Fibroblast of the aortic adventitia (primary cell): ENCODE measurements at regions not wholly inside any gene's neighbourhood (a gene's known extent, or its start where the extent isn't known, plus 50 kb on each side); places are given as distances from the start of the nearest gene placed in this dataset.
"Not testable (repeated sequence)": the region's sequence is repeated elsewhere in the genome, so short reads cannot be mapped to it uniquely, and the experiment has no call there.

Experiments used
- DNase-seq: peaks from one replicate; pipeline ENCODE4 v3.0.0-alpha.2; 2010; ENCODE audit warnings: low read depth
- H3K4me3 ChIP-seq: 2 replicates; pipeline ENCODE4 v1.5.1; 2011; ENCODE audit warnings: low read depth, mild to moderate bottlenecking, control low read depth, low read length, moderate library complexity
- TF ChIP-seq, protein P1 (sequence below): IDR thresholded peaks from 2 replicates; pipeline ENCODE4 v1.5.1; 2011; ENCODE audit warnings: mild to moderate bottlenecking, low read length, control low read depth, inconsistent platforms; ENCODE audit not compliant: insufficient read depth

- H3K4me3 ChIP-seq, result no peak overlapping the region
- DNase-seq, result peak; percentile 82
- TF ChIP-seq, protein P1, sequence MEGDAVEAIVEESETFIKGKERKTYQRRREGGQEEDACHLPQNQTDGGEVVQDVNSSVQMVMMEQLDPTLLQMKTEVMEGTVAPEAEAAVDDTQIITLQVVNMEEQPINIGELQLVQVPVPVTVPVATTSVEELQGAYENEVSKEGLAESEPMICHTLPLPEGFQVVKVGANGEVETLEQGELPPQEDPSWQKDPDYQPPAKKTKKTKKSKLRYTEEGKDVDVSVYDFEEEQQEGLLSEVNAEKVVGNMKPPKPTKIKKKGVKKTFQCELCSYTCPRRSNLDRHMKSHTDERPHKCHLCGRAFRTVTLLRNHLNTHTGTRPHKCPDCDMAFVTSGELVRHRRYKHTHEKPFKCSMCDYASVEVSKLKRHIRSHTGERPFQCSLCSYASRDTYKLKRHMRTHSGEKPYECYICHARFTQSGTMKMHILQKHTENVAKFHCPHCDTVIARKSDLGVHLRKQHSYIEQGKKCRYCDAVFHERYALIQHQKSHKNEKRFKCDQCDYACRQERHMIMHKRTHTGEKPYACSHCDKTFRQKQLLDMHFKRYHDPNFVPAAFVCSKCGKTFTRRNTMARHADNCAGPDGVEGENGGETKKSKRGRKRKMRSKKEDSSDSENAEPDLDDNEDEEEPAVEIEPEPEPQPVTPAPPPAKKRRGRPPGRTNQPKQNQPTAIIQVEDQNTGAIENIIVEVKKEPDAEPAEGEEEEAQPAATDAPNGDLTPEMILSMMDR, result no peak
Measured at GRCh38 chr10:44280226-44281014, 104.5 kb downstream of the CXCL12 start.

DNA sequence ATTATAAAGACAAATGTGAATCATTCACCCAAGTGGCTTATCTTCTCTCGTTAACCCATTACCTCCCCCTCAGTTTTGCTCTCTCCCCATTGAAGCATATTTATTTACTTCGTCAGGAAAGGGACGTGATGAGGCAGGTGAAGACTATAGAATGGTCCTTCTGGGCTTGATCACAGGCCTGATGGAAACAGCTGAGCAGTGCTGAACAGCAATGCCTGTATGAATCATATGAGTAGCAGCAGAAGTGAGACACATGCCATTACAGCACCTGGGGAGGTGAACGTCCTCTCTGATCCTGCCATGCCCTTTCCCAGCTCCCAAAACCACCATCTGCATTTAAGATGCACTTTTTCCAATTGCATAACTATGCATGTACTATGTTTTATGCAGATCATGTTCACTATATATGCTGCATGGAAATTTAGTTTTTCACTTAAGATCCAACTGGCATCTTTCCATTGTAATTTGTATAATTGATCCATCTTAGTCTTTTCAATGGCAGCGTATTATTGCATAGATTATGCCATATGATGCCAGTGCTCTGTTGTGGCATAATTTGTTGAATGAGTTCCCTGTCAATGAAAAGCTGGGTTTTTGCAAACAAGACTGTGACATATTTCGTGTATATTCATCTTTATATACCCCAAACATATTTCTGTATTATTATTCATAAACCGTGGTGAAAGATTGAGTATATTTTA, 105.3 kb downstream of the CXCL12 start:
- DNase-seq, result no peak

DNA sequence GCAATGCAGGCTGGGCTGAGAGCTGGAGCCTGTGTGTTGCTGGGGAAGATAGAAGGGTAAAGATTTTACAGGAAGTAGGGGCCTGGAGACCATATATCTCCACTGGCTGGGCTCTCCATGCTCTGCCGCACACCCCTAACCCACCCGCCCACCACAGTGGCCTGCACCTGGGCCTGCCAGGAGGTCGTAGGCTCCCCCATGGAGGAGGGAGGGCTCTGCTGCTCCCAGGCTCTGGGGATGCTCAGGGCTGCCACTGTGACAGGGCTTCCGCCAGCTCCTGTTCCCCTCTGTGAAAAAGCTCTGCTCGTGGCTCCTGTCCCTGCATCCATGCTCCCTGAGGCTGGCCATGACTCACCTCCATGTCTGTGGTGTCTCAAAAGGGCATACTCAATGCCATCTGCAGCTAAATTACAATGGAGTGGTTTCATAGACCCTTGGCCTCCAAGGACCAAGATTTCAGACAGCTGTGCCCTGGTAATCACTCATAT, 106.0 kb downstream of the CXCL12 start:
- peak; percentile 25 for DNase-seq
- H3K4me3 ChIP-seq, result no peak overlapping the region
- TF ChIP-seq, protein P1, result no peak

More for the DNA sequence above, 105.3 kb downstream of the CXCL12 start:
- H3K4me3 ChIP-seq, result no peak overlapping the region
- TF ChIP-seq, protein P1, result no peak

DNA sequence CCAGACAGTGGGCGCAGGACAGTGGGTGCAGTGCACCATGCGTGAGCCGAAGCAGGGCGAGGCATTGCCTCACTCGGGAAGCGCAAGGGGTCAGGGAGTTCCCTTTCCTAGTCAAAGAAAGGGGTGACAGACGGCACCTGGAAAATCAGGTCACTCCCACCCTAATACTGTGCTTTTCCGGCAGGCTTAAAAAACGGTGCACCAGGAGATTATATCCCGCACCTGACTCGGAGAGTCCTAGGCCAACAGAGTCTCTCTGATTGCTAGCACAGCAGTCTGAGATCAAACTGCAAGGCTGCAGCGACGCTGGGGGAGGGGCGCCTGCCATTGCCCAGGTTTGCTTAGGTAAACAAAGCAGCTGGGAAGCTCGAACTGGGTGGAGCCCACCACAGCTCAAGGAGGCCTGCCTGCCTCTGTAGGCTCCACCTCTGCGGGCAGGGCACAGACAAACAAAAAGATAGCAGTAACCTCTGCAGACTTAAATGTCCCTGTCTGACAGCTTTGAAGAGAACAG, 116.4 kb downstream of the CXCL12 start:
- not testable (repeated sequence) for DNase-seq, H3K4me3 ChIP-seq

- DNase-seq, result no peak
- TF ChIP-seq, protein P1, result no peak
Measured at GRCh38 chr10:44267007-44267406, 117.9 kb downstream of the CXCL12 start.

GRCh38 chr10:44264244-44264643, 120.7 kb downstream of the CXCL12 start:
- peak; percentile 32 for DNase-seq
- TF ChIP-seq, protein P1, result no peak
- H3K4me3 ChIP-seq, result no peak overlapping the region

More at GRCh38 chr10:44267007-44267406, 117.9 kb downstream of the CXCL12 start:
- H3K4me3 ChIP-seq, result no peak overlapping the region

GRCh38 chr10:44263771-44264170, 121.1 kb downstream of the CXCL12 start:
- TF ChIP-seq, protein P1, result no peak
- DNase-seq, result peak; percentile 24
- H3K4me3 ChIP-seq, result no peak overlapping the region
